ENCODE measurements at regions not wholly inside any gene's neighbourhood (a gene's known extent, or its start where the extent isn't known, plus 50 kb on each side); places are given as distances from the start of the nearest gene placed in this dataset.
"Not testable (repeated sequence)": the region's sequence is repeated elsewhere in the genome, so short reads cannot be mapped to it uniquely, and the experiment has no call there.

- no peak for DNase-seq (ENCODE audit: low spot score)
These were observed 338.3 kb downstream of the IL20RB start for GRCh38 chr3:137296116-137296515.

GRCh38 chr3:137297770-137298169 is 340.0 kb downstream of the IL20RB start:
- DNase-seq (ENCODE audit: low spot score): no peak

- no peak for DNase-seq (ENCODE audit: low spot score)
These were observed 342.9 kb downstream of the IL20RB start for GRCh38 chr3:137300703-137301102.

GRCh38 chr3:137304313-137305056 is 346.7 kb downstream of the IL20RB start:
- DNase-seq (ENCODE audit: low spot score): no peak

GRCh38 chr3:137324114-137324513 is 366.3 kb downstream of the IL20RB start:
- DNase-seq (ENCODE audit: low spot score): no peak

GRCh38 chr3:137325170-137325569 is 367.4 kb downstream of the IL20RB start:
- DNase-seq (ENCODE audit: low spot score): no peak

GRCh38 chr3:137325934-137326333 is 368.2 kb downstream of the IL20RB start:
- DNase-seq (ENCODE audit: low spot score): no peak

- no peak for DNase-seq (ENCODE audit: low spot score)
These were observed 371.8 kb downstream of the IL20RB start for GRCh38 chr3:137329594-137329993.

GRCh38 chr3:137330246-137330645 is 372.5 kb downstream of the IL20RB start:
- no peak for DNase-seq (ENCODE audit: low spot score)

GRCh38 chr3:137332297-137332696 is 374.5 kb downstream of the IL20RB start:
- no peak for DNase-seq (ENCODE audit: low spot score)

- DNase-seq (ENCODE audit: low spot score): no peak
These were observed 377.7 kb downstream of the IL20RB start for GRCh38 chr3:137335478-137335877.

- DNase-seq (ENCODE audit: low spot score): not testable (repeated sequence)
These were observed 380.6 kb downstream of the IL20RB start for GRCh38 chr3:137338400-137338799.

- no peak for DNase-seq (ENCODE audit: low spot score)
These were observed 385.5 kb downstream of the IL20RB start for GRCh38 chr3:137343283-137343682.

- no peak for DNase-seq (ENCODE audit: low spot score)
These were observed 389.3 kb downstream of the IL20RB start for GRCh38 chr3:137347132-137347531.

GRCh38 chr3:137347817-137348368 is 390.1 kb downstream of the IL20RB start:
- DNase-seq (ENCODE audit: low spot score): no peak

GRCh38 chr3:137348936-137349335 is 391.2 kb downstream of the IL20RB start:
- no peak for DNase-seq (ENCODE audit: low spot score)

GRCh38 chr3:137349557-137350348 is 392.0 kb downstream of the IL20RB start:
- no peak for DNase-seq (ENCODE audit: low spot score)

- DNase-seq (ENCODE audit: low spot score): no peak
These were observed 402.9 kb downstream of the IL20RB start for GRCh38 chr3:137360531-137361201.

- DNase-seq (ENCODE audit: low spot score): no peak
These were observed 382.0 kb upstream of the SOX14 start for GRCh38 chr3:137382005-137382594.

- no peak for DNase-seq (ENCODE audit: low spot score)
These were observed 378.2 kb upstream of the SOX14 start for GRCh38 chr3:137385922-137386321.

- no peak for DNase-seq (ENCODE audit: low spot score)
These were observed 354.5 kb upstream of the SOX14 start for GRCh38 chr3:137409584-137409983.

- DNase-seq (ENCODE audit: low spot score): no peak
These were observed 354.1 kb upstream of the SOX14 start for GRCh38 chr3:137410028-137410427.

All from SK-N-DZ (cell line).